ENCODE measurements at regions not wholly inside any gene's neighbourhood (a gene's known extent, or its start where the extent isn't known, plus 50 kb on each side); places are given as distances from the start of the nearest gene placed in this dataset.
A peak's percentile ranks its signal among the peaks of the same experiment; 100 is the strongest.

GRCh38 chr7:81624021-81624592, 145.7 kb downstream of the HGF start:
- Histone ChIP-seq H3K36me3 (ENCODE audit: insufficient read depth, low read length) (no peaks in the 10 kb centered on the region), H3K4me3 (ENCODE audit: insufficient read depth, low read length) (no peak overlapping the region), H3K27ac (ENCODE audit: low read depth, low read length) (peak overlapping the region; percentile 77), H3K4me2 (ENCODE audit: insufficient read depth, low read length) (no peak overlapping the region), H3K4me1 (ENCODE audit: insufficient read depth, low read length) (peaks cover 45% of the 10 kb centered on the region), H3K9me3 (ENCODE audit: low read depth, low read length) (no peaks in the 10 kb centered on the region), H3K79me2 (ENCODE audit: insufficient read depth, low read length) (no peaks in the 10 kb centered on the region), H4K20me1 (ENCODE audit: insufficient read depth, low read length) (no peaks in the 10 kb centered on the region), H2AFZ (ENCODE audit: low read length) (no peak overlapping the region), H3K27me3 (ENCODE audit: insufficient read depth, low read length) (no peaks in the 10 kb centered on the region)
- TF ChIP-seq CTCF (IDR thresholded peaks at IDR 0.05; ENCODE audit: extremely low read depth, low read depth, low read length): no peak
- no peak for DNase-seq (ENCODE audit: insufficient read length, low spot score, missing footprints)

- H3K36me3 ChIP-seq (ENCODE audit: insufficient read depth, low read length): no peaks in the 10 kb centered on the region
- peak overlapping the region; percentile 1 for H3K27ac ChIP-seq (ENCODE audit: low read depth, low read length)
- no peak overlapping the region for H2AFZ ChIP-seq (ENCODE audit: low read length)
- no peaks in the 10 kb centered on the region for H3K79me2 ChIP-seq (ENCODE audit: insufficient read depth, low read length)
- no peaks in the 10 kb centered on the region for H4K20me1 ChIP-seq (ENCODE audit: insufficient read depth, low read length)
- no peak overlapping the region for H3K4me3 ChIP-seq (ENCODE audit: insufficient read depth, low read length)
- H3K4me2 ChIP-seq (ENCODE audit: insufficient read depth, low read length): no peak overlapping the region
- peaks cover 49% of the 10 kb centered on the region for H3K4me1 ChIP-seq (ENCODE audit: insufficient read depth, low read length)
- no peak for TF ChIP-seq CTCF (IDR thresholded peaks at IDR 0.05; ENCODE audit: extremely low read depth, low read depth, low read length)
- H3K27me3 ChIP-seq (ENCODE audit: insufficient read depth, low read length): no peaks in the 10 kb centered on the region
- DNase-seq (ENCODE audit: insufficient read length, low spot score, missing footprints): peak; percentile 11
- no peaks in the 10 kb centered on the region for H3K9me3 ChIP-seq (ENCODE audit: low read depth, low read length)
These were observed 146.5 kb downstream of the HGF start for GRCh38 chr7:81623251-81623855.

- H3K4me1 ChIP-seq (ENCODE audit: insufficient read depth, low read length): peaks cover 52% of the 10 kb centered on the region
- H3K36me3 ChIP-seq (ENCODE audit: insufficient read depth, low read length): no peaks in the 10 kb centered on the region
- H2AFZ ChIP-seq (ENCODE audit: low read length): no peak overlapping the region
- H3K9me3 ChIP-seq (ENCODE audit: low read depth, low read length): no peaks in the 10 kb centered on the region
- no peak for TF ChIP-seq CTCF (IDR thresholded peaks at IDR 0.05; ENCODE audit: extremely low read depth, low read depth, low read length)
- H3K4me3 ChIP-seq (ENCODE audit: insufficient read depth, low read length): no peak overlapping the region
- H3K27ac ChIP-seq (ENCODE audit: low read depth, low read length): no peak overlapping the region
- no peaks in the 10 kb centered on the region for H3K79me2 ChIP-seq (ENCODE audit: insufficient read depth, low read length)
- no peak overlapping the region for H3K4me2 ChIP-seq (ENCODE audit: insufficient read depth, low read length)
- no peak for DNase-seq (ENCODE audit: insufficient read length, low spot score, missing footprints)
- H3K27me3 ChIP-seq (ENCODE audit: insufficient read depth, low read length): no peaks in the 10 kb centered on the region
- H4K20me1 ChIP-seq (ENCODE audit: insufficient read depth, low read length): no peaks in the 10 kb centered on the region
These were observed 148.0 kb downstream of the HGF start for GRCh38 chr7:81621893-81622292.

GRCh38 chr7:81618396-81619014, 151.3 kb downstream of the HGF start:
- no peaks in the 10 kb centered on the region for H3K9me3 ChIP-seq (ENCODE audit: low read depth, low read length)
- no peaks in the 10 kb centered on the region for H3K27me3 ChIP-seq (ENCODE audit: insufficient read depth, low read length)
- H3K27ac ChIP-seq (ENCODE audit: low read depth, low read length): peak overlapping the region; percentile 83
- no peak for TF ChIP-seq CTCF (IDR thresholded peaks at IDR 0.05; ENCODE audit: extremely low read depth, low read depth, low read length)
- no peaks in the 10 kb centered on the region for H4K20me1 ChIP-seq (ENCODE audit: insufficient read depth, low read length)
- peaks cover 25% of the 10 kb centered on the region for H3K4me1 ChIP-seq (ENCODE audit: insufficient read depth, low read length)
- no peak overlapping the region for H3K4me3 ChIP-seq (ENCODE audit: insufficient read depth, low read length)
- peak overlapping the region; percentile 25 for H3K4me2 ChIP-seq (ENCODE audit: insufficient read depth, low read length)
- H3K79me2 ChIP-seq (ENCODE audit: insufficient read depth, low read length): no peaks in the 10 kb centered on the region
- DNase-seq (ENCODE audit: insufficient read length, low spot score, missing footprints): peak; percentile 42
- no peaks in the 10 kb centered on the region for H3K36me3 ChIP-seq (ENCODE audit: insufficient read depth, low read length)
- no peak overlapping the region for H2AFZ ChIP-seq (ENCODE audit: low read length)
